ENCODE measurements at regions not wholly inside any gene's neighbourhood (a gene's known extent, or its start where the extent isn't known, plus 50 kb on each side); places are given as distances from the start of the nearest gene placed in this dataset.
A peak's percentile ranks its signal among the peaks of the same experiment; 100 is the strongest.
"Not testable (repeated sequence)": the region's sequence is repeated elsewhere in the genome, so short reads cannot be mapped to it uniquely, and the experiment has no call there.

DNA sequence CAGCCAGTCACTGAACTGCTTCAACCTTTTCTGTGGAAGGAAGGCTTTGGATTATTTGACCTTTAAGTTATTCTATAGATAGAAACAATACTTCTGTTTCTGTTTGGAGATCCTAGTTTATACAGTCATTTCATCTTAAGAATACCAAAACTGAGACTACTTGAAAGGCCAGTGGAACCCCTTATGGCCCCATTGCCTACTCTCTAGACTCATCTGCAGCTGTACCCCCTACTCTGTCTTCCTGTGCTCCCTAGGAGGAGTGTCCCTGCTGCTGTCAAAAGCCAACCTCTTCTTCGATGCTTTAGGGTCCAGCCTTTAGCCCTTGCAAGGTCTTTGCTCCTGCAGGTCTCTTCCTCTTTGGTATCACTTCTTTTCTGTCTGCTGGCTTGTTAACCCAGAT lies 169.6 kb downstream of the EDEM1 start:
- no peak for DNase-seq (ENCODE audit: low read depth)

DNA sequence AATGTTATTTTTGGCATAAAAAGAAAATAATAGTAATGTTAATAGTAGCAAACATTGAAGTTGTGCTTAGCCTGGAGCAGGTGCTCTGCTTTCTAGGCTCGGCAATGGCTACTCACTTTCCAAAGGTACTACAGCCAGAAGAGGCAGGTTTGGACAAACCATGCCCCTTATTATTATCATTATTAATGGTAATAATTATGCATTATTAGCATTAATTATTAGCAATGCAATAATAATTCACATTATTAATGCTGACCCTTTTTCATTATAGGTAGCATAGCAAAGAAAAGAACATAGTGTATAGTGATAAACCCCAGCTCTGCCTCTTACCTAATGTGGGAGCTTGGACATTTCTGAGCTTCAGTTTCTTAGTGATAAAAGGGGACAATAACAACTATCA lies 171.4 kb downstream of the EDEM1 start:
- DNase-seq (ENCODE audit: low read depth): no peak

DNA sequence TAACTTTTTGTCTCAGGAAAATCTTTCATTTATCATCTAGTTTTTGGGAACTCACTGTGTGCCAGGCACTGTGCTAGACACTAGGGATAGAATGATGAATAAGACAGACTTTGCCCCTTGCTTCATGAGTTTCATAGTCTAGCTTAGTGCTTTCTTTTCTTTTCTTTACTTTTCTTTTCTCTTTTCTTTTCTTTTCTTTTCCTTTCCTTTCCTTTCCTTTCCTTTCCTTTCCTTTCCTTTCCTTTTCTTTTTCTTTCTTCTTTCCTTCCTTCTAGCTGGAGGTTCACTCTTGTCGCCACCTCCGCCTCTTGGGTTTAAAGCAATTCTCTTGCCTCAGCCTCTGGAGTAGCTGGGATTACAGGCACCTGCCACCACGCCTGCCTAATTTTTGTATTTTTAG lies 172.9 kb downstream of the EDEM1 start:
- no peak for DNase-seq (ENCODE audit: low read depth)

- DNase-seq (ENCODE audit: low read depth): no peak
Observed at GRCh38 chr3:5366746-5367145, 179.2 kb downstream of the EDEM1 start.

DNA sequence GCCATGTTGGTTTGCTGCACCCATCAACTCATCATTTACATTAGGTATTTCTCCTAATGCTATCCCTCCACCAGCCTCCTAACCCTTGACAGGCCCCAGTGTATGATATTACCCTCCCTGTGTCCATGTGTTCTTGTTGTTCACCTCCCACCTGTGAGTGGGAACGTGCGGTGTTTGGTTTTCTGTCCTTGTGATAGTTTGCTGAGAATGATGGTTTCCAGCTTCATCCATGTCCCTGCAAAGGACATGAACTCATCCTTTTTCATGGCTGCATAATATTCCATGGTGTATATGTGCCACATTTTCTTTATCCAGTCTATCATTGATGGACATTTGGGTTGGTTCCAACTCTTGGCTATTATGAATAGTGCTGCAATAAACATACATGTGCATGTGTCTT lies 184.0 kb downstream of the EDEM1 start:
- DNase-seq (ENCODE audit: low read depth): not testable (repeated sequence)

GRCh38 chr3:5376761-5377160 lies 189.3 kb downstream of the EDEM1 start:
- no peak for DNase-seq (ENCODE audit: low read depth)

DNA sequence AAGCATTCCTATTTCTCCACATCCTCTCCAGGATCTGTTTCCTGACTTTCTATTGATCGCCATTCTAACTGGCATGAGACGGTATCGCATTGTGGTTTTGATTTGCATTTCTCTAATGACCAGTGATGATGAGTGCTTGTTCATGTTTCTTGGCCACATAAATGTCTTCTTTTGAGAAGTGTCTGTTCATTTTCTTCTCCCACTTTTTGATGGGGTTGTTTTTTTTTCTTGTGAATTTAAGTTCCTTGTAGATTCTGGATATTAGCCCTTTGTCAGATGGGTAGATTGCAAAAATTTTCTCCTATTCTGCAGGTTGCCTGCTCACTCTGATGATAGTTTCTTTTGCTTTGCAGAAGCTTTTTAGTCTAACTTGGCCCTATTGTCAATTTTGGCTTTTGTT lies 191.8 kb downstream of the EDEM1 start:
- not testable (repeated sequence) for DNase-seq (ENCODE audit: low read depth)

DNA sequence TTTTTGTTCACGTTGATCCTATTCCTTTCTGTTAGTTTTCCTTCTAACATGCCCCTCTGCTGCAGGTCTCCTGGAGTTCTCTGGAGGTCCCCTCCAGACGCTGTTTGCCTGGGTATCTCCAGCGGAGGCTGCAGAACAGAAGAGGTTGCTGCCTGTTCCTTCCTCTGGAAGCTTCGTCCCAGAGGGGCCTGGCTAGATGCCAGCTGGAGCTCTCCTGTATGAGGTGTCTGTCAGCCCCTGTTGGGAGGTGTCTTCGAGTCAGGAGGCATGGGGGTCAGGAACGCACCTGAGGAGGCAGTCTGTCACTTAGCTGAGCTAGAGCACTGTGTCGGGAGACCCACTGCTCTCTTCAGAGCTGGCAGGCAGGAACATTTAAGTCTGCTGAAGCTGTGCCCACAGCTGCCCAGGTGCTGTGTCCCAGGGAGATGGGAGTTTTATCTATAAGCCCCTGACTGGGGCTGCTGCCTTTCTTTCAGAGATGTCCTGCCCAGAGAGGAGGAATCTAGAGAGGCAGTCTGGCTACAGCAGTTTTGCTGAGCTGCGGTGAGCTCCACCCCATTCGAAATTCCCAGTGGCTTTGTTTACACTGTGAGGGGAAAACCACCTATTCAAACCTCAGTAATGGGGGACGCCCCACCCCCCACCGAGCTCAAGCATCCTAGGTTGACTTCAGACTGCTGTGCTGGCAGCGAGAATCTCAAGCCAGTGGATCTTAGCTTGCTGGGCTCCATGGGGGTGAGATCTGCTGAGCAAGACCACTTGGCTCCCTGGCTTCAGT lies 196.2 kb downstream of the EDEM1 start:
- DNase-seq (ENCODE audit: low read depth): not testable (repeated sequence)

DNA sequence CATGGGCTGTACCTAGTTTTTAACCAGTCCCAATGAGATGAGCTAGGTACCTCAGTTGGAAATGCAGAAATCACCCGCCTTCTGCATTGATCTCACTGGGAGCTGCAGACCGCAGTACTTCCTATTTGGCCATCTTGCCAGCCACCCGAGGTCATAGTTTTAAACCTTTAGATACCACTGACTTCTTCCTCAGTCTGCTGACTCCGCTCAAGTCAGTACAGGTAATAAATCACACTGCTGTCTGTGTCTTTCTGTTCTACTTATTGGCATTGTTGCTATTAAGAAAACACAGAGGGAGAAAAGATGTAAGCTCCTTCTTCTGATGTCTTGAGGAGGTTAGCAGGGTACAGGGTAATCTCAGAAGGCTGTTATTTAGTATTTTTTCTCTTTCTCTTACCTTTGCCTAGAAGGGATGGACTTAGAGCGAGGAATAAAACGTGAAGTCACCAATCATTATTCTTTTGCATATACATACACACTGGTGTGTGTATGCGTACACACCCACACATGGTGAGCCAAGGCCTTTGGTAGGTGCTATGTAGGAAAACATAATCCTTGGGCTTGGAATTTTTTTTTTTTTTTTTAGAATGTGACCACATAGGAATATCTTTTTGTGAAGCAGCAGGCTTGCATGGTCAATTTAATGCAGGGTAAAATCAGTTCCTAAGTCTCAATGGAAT lies 197.2 kb downstream of the EDEM1 start:
- DNase-seq (ENCODE audit: low read depth): no peak

DNA sequence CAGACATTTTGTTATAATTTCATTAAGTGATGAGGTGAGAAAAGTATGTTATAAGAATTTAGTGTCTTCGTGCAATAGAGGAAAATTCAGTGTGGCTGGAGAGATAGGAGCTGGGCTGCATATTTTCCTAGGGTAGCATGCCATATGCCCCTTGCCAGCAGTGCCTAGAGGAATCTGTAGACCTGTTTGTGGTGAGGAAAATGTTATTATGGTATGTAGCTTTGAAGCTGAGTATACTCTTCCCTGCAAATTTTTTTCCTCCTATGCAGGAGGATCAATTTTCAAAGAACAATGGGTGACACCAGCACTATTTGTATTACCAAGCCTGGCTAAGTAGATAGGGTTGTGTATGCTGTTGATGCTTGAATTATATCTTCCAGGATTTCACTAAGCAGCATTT lies 200.6 kb downstream of the EDEM1 start:
- DNase-seq (ENCODE audit: low read depth): no peak

- DNase-seq (ENCODE audit: low read depth): no peak
Observed at GRCh38 chr3:5389057-5389456, 201.6 kb downstream of the EDEM1 start.

GRCh38 chr3:5390221-5390620 lies 202.7 kb downstream of the EDEM1 start:
- no peak for DNase-seq (ENCODE audit: low read depth)

DNA sequence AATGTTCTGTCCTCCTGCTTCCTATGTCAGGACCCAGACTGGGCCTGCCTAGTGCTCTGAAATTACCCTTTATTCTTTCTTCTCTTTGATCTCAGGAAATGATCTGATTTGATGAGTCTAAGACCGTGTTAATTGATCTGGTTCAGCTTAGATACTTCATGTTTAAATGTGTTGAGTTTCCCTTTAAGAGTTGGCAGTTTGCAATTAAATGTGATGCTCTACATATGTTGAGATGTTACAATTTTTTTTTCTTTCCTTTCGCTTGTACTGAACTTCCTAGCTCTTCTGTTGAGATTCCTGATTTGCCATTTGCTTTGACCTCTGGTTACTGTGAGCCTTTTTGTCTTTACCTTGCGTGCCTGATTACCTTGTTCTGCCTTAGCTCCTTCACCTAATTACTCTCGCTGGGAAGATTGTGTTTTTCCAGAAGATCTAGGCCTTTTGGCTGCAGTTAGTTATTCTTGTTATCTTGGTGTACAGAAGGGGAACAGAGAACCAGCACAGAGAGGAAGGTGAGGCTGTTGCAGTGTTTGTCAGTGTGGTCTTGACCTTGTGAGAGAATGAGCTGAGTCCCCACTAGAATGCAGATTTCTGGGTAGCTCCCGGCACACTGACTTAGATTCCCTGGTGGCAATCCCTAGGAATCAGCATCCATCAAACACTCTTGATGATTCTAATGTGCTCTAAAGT lies 203.6 kb downstream of the EDEM1 start:
- DNase-seq (ENCODE audit: low read depth): no peak

DNA sequence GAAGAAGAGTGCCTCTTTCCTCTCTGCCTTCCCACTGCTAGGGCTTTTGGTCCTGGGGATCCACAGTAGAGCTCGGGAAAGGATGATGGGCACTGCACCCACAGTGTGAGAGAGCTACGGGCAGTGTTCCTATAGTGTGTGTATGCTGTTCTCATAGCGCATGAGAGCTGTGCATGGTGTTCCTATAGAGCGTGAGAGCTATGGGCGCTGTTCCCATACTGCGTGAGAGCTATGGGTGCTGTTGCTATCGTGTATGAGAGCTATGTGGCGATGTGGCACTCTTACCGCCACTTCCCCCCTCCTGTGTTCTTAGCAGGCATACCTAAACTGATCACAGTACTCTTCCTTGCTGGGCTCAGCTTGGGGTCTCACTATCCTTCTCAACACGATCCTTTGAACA lies 213.5 kb downstream of the EDEM1 start:
- DNase-seq (ENCODE audit: low read depth): no peak

DNA sequence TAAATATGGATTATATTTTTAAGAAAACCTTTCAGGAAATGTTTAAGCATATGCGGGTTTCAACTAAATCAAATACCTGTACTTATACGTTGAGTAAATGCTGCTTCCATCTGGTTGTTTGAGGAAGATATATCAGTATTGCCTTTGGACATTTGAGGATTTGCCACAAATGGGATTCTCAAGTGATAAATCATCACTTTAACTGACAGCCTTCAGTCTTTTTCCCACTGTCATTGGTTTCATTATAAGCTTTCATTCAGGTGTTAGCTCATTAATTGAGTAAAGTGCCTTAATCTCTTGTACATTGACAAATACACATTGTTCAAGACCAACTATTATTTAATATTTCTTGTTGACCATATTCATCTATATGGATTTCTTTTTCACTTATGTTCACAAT lies 217.2 kb downstream of the EDEM1 start:
- no peak for DNase-seq (ENCODE audit: low read depth)

- DNase-seq (ENCODE audit: low read depth): no peak
Observed at GRCh38 chr3:5411786-5412185, 224.3 kb downstream of the EDEM1 start.

DNA sequence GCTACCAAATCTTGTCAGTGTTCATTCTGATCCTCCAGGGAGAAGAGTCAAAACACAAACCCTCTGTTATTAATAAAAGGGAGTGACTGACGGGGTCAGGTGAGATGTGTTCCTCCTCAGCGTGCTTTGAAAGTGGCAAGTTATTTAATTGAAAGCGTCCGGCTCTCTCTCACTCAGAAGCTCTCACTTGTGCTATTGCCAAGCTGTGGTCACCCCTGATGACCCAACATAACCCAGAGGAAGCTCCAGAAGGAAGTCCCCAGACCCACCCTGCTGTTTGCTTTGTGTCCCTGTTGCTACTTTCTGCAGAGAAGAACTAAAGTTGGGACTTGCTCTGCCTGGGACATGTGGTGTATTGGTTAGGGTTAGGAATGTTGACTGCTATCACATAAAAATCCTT lies 235.6 kb downstream of the EDEM1 start:
- no peak for DNase-seq (ENCODE audit: low read depth)

GRCh38 chr3:5423523-5423922 lies 236.0 kb downstream of the EDEM1 start:
- no peak for DNase-seq (ENCODE audit: low read depth)

DNA sequence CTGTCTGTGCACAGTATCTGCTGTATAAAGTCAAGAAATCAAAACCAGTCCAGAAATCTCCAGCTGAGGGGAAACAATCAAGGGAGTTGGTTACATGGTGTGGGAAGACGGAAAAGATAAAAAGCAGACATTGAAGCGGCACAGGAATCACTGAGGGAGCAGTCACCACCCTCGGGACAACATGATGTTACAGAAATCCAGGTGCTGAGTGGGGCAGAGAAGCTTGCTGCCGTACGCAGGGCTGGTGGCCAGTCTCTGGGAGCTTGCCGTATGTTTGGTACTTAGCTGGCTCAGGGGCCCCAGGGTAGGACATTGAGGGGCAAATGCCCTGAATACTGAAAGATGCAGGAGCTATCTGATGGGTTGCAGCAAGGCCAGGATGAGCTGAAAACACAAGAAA lies 237.9 kb downstream of the EDEM1 start:
- DNase-seq (ENCODE audit: low read depth): no peak

DNA sequence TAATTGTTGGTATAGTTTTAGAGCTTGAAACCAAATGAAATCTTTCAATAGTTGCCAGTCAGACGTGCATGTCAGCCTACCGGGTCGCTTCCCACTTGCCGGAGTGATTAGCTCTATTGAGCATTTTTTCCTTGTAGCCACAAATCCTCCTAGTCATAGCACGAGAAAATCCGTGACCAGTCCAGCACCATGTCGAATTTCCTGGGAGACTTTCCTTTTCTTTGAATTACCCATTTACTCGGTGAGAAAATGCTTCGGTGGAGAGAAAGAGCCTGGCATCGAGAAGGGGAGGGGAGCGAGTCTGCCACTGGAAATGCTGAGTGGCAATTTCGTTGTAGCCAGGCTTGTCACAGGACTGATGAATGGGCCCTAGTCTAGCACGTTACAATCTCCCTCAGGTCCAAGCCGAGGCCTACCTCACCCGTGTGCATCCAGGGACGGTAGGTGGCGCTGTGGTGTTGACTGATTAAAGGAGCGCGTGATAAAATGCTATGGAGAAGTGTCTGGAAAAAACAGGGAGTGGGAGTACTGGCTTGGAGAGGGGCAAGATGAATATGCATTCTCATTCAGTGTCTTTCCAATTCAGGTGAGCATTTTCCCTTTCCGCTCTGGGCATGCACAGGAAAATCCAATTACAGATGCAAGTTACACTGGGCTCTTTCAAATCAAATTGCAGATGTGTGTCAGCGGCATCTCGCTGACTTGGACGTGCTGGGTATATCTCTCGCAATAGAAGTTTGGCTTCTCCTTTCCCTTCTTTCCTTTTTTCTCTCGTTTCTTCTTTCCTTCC lies 238.8 kb downstream of the EDEM1 start:
- DNase-seq (ENCODE audit: low read depth): peak; percentile 39

DNA sequence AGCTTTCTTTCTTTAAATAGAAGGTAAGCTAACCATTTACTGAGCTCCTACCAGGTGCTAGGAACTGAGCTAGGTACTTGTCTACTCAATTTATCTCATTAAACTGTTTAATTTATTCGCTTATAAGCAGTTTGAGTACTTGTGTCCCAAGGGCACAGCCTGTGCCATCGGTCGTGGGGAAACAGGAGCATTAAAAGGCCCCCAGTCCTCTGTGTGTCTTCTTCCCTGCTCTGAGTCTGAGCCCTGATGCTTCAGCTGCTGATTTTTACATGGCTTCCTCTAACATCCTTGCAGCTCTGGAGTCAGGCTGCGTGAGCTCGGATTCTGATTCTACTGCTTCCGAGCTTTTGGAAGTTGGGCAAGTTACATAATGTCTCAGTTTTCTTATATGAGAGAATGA lies 239.5 kb downstream of the EDEM1 start:
- DNase-seq (ENCODE audit: low read depth): no peak

DNA sequence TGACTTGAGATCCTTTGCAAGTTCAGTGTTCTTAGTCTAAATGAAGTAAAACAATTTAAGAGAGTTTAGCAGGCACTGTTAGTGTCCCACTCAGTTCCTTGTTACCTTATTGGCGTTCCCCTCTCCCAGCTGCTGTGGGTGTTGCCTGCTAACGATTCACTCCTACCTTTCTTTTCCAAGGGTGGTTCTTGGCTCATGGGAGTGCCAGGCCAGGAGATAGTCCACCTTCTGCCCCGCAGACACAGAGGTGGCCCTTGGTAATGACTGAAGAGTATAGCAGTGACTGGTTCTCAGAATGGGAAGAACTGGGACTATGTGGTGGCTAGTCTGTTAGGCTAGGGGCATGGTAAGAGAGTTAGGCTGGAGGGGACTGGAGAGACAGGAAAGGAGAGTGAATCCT lies 240.4 kb downstream of the EDEM1 start:
- no peak for DNase-seq (ENCODE audit: low read depth)

All from forelimb muscle (tissue), 1 donor.